Parathyroid adenoma (tissue), 2 donors: ENCODE measurements at regions not wholly inside any gene's neighbourhood (a gene's known extent, or its start where the extent isn't known, plus 50 kb on each side); places are given as distances from the start of the nearest gene placed in this dataset.

ENCODE experiments used
- H2AFZ ChIP-seq: fragments of 300-600 bp; sonication (generic); one replicate; pipeline ENCODE4 v1.7.0; 2017; ENCODE audit warnings: antibody characterized with exemption, mild to moderate bottlenecking
- H3K27ac ChIP-seq: fragments of 300-600 bp; sonication (generic); one replicate; pipeline ENCODE4 v1.7.0; 2017
- H3K27me3 ChIP-seq: fragments of 300-600 bp; sonication (generic); one replicate; pipeline ENCODE4 v1.7.0; 2017; ENCODE audit warnings: low read length; ENCODE audit not compliant: control insufficient read depth, insufficient read depth
- H3K36me3 ChIP-seq: fragments of 300-600 bp; sonication (generic); one replicate; pipeline ENCODE4 v1.7.0; 2017; ENCODE audit warnings: low read length; ENCODE audit not compliant: control insufficient read depth, insufficient read depth
- H3K4me1 ChIP-seq: fragments of 300-600 bp; sonication (generic); one replicate; pipeline ENCODE4 v1.7.0; 2017; ENCODE audit warnings: control low read depth
- H3K4me2 ChIP-seq: fragments of 300-600 bp; sonication (generic); one replicate; pipeline ENCODE4 v1.7.0; 2017; ENCODE audit warnings: low read length
- H3K4me3 ChIP-seq: fragments of 300-600 bp; sonication (generic); one replicate; pipeline ENCODE4 v1.7.0; 2017; ENCODE audit warnings: low read depth, low read length
- H3K79me2 ChIP-seq: fragments of 300-600 bp; sonication (generic); one replicate; pipeline ENCODE4 v1.7.0; 2017; ENCODE audit warnings: control low read depth
- H3K9ac ChIP-seq: fragments of 300-600 bp; sonication (generic); one replicate; pipeline ENCODE4 v1.7.0; 2017; ENCODE audit warnings: mild to moderate bottlenecking
- H3K9me3 ChIP-seq: fragments of 300-600 bp; sonication (generic); one replicate; pipeline ENCODE4 v1.7.0; 2017; ENCODE audit warnings: low read length; ENCODE audit not compliant: control insufficient read depth
- TF ChIP-seq, protein P1 (sequence below): fragments of 300-600 bp; sonication (generic); IDR thresholded peaks from one replicate; pipeline ENCODE4 v1.7.0; 2017; ENCODE audit warnings: antibody characterized with exemption, mild to moderate bottlenecking
- donor health status: primary hyperparathyroidism.

DNA sequence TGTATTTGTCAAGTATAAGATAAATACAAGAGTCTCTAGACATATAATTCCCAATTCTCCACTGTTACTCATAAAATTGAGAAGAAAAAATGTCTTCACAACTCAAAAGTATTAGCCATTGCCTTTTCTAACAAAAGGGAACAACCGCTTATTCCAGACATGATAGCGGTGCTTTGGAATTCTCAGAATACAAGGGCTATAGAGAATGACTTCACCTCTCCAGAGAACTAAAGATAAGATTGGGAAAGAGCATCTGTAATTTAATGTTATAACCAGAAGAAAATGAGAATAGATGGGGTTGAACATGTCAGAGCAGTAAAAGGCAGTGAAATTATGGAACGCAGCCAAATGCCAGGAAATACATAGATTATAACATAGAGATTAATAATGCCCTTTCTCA is 730.8 kb downstream of the C6orf118 start:
- no peak overlapping the region for H3K9ac ChIP-seq
- no peaks in the 10 kb centered on the region for H3K9me3 ChIP-seq
- TF ChIP-seq, protein P1, sequence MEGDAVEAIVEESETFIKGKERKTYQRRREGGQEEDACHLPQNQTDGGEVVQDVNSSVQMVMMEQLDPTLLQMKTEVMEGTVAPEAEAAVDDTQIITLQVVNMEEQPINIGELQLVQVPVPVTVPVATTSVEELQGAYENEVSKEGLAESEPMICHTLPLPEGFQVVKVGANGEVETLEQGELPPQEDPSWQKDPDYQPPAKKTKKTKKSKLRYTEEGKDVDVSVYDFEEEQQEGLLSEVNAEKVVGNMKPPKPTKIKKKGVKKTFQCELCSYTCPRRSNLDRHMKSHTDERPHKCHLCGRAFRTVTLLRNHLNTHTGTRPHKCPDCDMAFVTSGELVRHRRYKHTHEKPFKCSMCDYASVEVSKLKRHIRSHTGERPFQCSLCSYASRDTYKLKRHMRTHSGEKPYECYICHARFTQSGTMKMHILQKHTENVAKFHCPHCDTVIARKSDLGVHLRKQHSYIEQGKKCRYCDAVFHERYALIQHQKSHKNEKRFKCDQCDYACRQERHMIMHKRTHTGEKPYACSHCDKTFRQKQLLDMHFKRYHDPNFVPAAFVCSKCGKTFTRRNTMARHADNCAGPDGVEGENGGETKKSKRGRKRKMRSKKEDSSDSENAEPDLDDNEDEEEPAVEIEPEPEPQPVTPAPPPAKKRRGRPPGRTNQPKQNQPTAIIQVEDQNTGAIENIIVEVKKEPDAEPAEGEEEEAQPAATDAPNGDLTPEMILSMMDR: no peak
- no peaks in the 10 kb centered on the region for H3K79me2 ChIP-seq
- no peak overlapping the region for H3K4me2 ChIP-seq
- no peaks in the 10 kb centered on the region for H3K36me3 ChIP-seq
- no peak overlapping the region for H3K27ac ChIP-seq
- H3K4me1 ChIP-seq: no peaks in the 10 kb centered on the region
- H3K4me3 ChIP-seq: no peak overlapping the region
- H2AFZ ChIP-seq: no peak overlapping the region
- no peaks in the 10 kb centered on the region for H3K27me3 ChIP-seq

DNA sequence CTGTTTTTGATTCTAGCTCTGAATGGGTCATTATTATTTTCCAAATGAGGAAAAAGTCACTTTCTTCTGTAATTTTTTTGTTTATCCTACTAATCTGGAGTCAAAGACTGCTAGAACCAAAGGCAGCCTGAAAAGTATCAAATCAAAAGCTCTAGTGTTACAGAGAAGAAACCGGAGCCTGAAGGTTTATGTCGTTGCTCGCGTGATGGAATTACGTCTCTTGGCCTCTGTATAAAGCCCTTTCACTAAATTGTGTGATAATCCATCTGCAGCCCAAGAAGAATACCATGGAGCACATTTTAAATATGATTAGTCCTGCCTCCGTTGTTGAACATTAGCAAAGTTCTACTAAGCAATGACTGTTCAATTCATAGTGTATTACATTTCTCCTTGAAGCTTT is 738.6 kb downstream of the C6orf118 start:
- Histone ChIP-seq H3K27ac (no peak overlapping the region), H3K9me3 (no peaks in the 10 kb centered on the region), H2AFZ (no peak overlapping the region), H3K9ac (no peak overlapping the region), H3K27me3 (no peaks in the 10 kb centered on the region), H3K4me2 (no peak overlapping the region), H3K79me2 (no peaks in the 10 kb centered on the region), H3K36me3 (no peaks in the 10 kb centered on the region), H3K4me3 (no peak overlapping the region), H3K4me1 (no peaks in the 10 kb centered on the region)
- TF ChIP-seq, protein P1: no peak

DNA sequence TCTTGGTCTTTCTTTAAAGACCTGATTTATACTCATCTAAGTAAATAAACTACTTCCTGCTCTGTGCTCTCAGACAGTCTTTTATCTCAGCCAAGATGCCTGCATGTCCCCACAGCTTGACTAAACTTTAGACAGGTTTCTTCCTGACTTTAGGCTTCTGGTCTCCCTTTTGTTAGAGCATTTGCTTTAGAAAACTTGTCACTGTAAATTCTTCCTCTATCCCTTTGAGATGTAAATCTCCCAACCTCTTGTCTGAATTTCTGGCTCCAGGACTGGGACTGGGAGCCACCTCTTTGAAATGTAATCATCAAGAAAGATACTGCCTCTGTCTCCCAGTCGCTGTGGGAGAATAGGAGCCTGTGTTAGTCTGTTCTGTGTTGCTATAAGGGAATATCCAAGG is 739.9 kb downstream of the C6orf118 start:
- TF ChIP-seq, protein P1: no peak
- H3K4me1 ChIP-seq: no peaks in the 10 kb centered on the region

DNA sequence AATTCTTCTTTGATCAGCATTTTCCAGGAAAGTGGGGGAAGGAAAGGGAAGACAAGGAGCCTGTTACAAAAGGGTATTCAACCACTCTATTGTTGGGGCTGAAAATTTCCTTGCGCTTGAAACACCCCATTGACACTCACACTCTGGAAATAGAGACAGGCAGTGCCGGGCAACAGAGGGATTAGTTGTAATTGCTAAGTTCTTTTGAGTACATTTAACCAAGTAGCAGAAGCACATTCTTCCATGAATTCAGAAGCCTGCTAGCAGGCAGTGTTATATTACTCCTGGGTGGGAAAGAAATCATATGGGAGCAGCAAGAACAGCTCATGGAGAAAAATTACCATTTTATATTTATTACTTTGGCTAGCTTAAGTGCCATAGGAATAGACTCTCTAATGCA is 745.5 kb downstream of the C6orf118 start:
- TF ChIP-seq, protein P1: no peak

More for the DNA sequence above, 739.9 kb downstream of the C6orf118 start:
- Histone ChIP-seq H3K36me3 (no peaks in the 10 kb centered on the region), H3K9me3 (no peaks in the 10 kb centered on the region), H3K4me3 (no peak overlapping the region), H3K4me2 (no peak overlapping the region), H2AFZ (no peak overlapping the region), H3K27me3 (no peaks in the 10 kb centered on the region), H3K27ac (no peak overlapping the region), H3K79me2 (no peaks in the 10 kb centered on the region), H3K9ac (no peak overlapping the region)

DNA sequence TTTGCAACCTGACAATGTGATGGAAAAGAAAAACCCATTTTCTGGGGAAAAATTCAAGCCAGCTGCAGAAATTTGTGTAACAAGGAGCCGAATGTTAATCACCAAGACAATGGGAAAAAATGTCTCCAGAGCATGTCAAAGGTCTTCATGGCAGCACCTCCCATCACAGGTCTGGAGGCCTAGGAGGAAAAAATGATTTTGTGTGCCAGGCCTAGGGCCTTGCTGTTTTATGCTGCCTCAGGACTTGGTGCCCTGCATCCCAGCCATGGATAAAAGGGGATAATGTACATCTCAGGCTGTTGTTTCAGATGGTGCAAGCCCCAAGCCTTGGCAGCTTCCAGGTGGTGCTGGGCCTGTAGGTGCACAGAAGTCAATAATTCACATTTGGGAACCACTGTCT is 747.7 kb downstream of the C6orf118 start:
- H3K9ac ChIP-seq: no peak overlapping the region
- no peak overlapping the region for H3K4me2 ChIP-seq
- no peak overlapping the region for H3K27ac ChIP-seq
- no peaks in the 10 kb centered on the region for H3K27me3 ChIP-seq
- no peaks in the 10 kb centered on the region for H3K9me3 ChIP-seq
- H3K4me3 ChIP-seq: no peak overlapping the region
- H3K79me2 ChIP-seq: no peaks in the 10 kb centered on the region
- no peaks in the 10 kb centered on the region for H3K36me3 ChIP-seq
- no peak overlapping the region for H2AFZ ChIP-seq
- TF ChIP-seq, protein P1: no peak
- H3K4me1 ChIP-seq: no peaks in the 10 kb centered on the region

More for the DNA sequence above, 745.5 kb downstream of the C6orf118 start:
- H3K27ac ChIP-seq: no peak overlapping the region
- H3K9me3 ChIP-seq: no peaks in the 10 kb centered on the region
- no peak overlapping the region for H3K4me2 ChIP-seq
- no peaks in the 10 kb centered on the region for H3K36me3 ChIP-seq
- no peak overlapping the region for H2AFZ ChIP-seq
- H3K27me3 ChIP-seq: no peaks in the 10 kb centered on the region
- H3K4me1 ChIP-seq: no peaks in the 10 kb centered on the region
- H3K79me2 ChIP-seq: no peaks in the 10 kb centered on the region
- H3K4me3 ChIP-seq: no peak overlapping the region
- no peak overlapping the region for H3K9ac ChIP-seq
